Thyroid gland (tissue), 4 donors: ENCODE measurements at regions not wholly inside any gene's neighbourhood (a gene's known extent, or its start where the extent isn't known, plus 50 kb on each side); places are given as distances from the start of the nearest gene placed in this dataset.
"Not testable (repeated sequence)": the region's sequence is repeated elsewhere in the genome, so short reads cannot be mapped to it uniquely, and the experiment has no call there.

Source experiments
- DNase-seq, 2 donors: peaks; one replicate each; pipeline ENCODE4 v3.0.0-alpha.2; 2019
- H3K27ac ChIP-seq, 3 donors: fragments of 200-600 bp; sonication (generic); 1 replicate in 2 of 3; 2 replicates in 1 of 3; pipeline ENCODE4 v1.5.1; 2016 to 2019; ENCODE audit warnings: mild to moderate bottlenecking in 1 of 3, moderate library complexity in 1 of 3
- H3K27me3 ChIP-seq: fragments of 200-600 bp; sonication (generic); one replicate; pipeline ENCODE4 v1.5.1; 2019
- H3K36me3 ChIP-seq, 2 donors: fragments of 200-600 bp; sonication (generic); one replicate each; pipeline ENCODE4 v1.5.1; 2016 to 2019
- H3K4me1 ChIP-seq, 2 donors: fragments of 200-600 bp; sonication (generic); one replicate each; pipeline ENCODE4 v1.5.1; 2017 to 2019
- H3K4me3 ChIP-seq, 3 donors: fragments of 200-600 bp; sonication (generic); replicated peaks in 1 of 3; 1 replicate in 2 of 3; 2 replicates in 1 of 3; pipeline ENCODE4 v1.5.1; 2016; ENCODE audit warnings: mild to moderate bottlenecking in 1 of 3
- H3K9me3 ChIP-seq: fragments of 200-600 bp; sonication (generic); one replicate; pipeline ENCODE4 v1.5.1; 2017
- POLR2A ChIP-seq, 2 donors: fragments of 450-650 bp; IDR thresholded peaks; one replicate each; pipeline ENCODE4 v1.6.1; 2017; ENCODE audit warnings: antibody characterized with exemption in 2 of 2, mild to moderate bottlenecking in 2 of 2, moderate library complexity in 1 of 2
- WGBS, 2 donors: methylation state at CpG; one replicate each; pipeline ENCODE4 v1.1.5; 2017; 5-methylcytosine and 5-hydroxymethylcytosine counted together
- intact Hi-C: fragments of 100-400 bp; cut with DNase I; formaldehyde crosslinking; loops from one replicate; pipeline ENCODE4 v1.15.1; 2023
- TF ChIP-seq, protein P1 (sequence below), 6 experiments: fragments of 200-600 bp in 3 of 6; fragments of 450-650 bp in 3 of 6; sonication (generic) in 3 of 6; IDR thresholded peaks; one replicate each; pipeline ENCODE4 v1.5.1; 2016 to 2019; ENCODE audit warnings: antibody characterized with exemption in 6 of 6, mild to moderate bottlenecking in 2 of 6, inconsistent platforms in 1 of 6, moderate library complexity in 1 of 6

DNA sequence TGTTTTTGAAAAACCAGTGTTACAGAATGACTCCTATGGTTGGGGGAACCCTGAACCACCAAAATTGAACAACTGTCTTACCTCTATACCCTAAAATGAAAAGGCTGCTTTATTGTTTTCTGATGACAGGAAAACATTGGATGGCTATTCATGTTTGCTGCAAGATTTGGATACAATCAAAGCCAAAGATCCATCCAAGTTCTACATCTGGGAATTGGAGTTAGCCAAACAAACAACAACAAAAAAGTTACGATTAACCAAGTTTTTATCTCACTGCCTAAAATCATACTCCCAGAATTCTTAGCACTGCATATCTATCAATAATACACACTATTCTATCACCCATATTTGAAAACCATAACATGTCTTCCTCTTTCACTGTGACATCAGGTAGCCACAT is 349.7 kb upstream of the SLC7A11 start:
- Histone ChIP-seq H3K27ac (no peak overlapping the region), H3K36me3 (no peaks in the 10 kb centered on the region), H3K4me3 (no peak overlapping the region), H3K4me1 (no peaks in the 10 kb centered on the region), H3K9me3 (no peaks in the 10 kb centered on the region), H3K27me3 (no peaks in the 10 kb centered on the region)
- intact Hi-C loops, result no loop called here
- TF ChIP-seq, protein P1, sequence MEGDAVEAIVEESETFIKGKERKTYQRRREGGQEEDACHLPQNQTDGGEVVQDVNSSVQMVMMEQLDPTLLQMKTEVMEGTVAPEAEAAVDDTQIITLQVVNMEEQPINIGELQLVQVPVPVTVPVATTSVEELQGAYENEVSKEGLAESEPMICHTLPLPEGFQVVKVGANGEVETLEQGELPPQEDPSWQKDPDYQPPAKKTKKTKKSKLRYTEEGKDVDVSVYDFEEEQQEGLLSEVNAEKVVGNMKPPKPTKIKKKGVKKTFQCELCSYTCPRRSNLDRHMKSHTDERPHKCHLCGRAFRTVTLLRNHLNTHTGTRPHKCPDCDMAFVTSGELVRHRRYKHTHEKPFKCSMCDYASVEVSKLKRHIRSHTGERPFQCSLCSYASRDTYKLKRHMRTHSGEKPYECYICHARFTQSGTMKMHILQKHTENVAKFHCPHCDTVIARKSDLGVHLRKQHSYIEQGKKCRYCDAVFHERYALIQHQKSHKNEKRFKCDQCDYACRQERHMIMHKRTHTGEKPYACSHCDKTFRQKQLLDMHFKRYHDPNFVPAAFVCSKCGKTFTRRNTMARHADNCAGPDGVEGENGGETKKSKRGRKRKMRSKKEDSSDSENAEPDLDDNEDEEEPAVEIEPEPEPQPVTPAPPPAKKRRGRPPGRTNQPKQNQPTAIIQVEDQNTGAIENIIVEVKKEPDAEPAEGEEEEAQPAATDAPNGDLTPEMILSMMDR (IDR thresholded peaks at IDR 0.05), result no peak
- TF ChIP-seq POLR2A (IDR thresholded peaks at IDR 0.05), result no peak
- 41 to 42% methylated on average over 1 of the region's 1 CpG for WGBS, 2 donors
- DNase-seq, result no peak

GRCh38 chr4:138588501-138588900 is 346.4 kb upstream of the SLC7A11 start:
- H3K9me3 ChIP-seq, result no peaks in the 10 kb centered on the region
- intact Hi-C loops, result no loop called here
- H3K27me3 ChIP-seq, result no peaks in the 10 kb centered on the region
- no peak for DNase-seq
- H3K27ac ChIP-seq, result no peak overlapping the region
- TF ChIP-seq, protein P1 (IDR thresholded peaks at IDR 0.05), result no peak
- TF ChIP-seq POLR2A (IDR thresholded peaks at IDR 0.05), result no peak
- no peaks in the 10 kb centered on the region for H3K36me3 ChIP-seq
- no peaks in the 10 kb centered on the region for H3K4me1 ChIP-seq
- H3K4me3 ChIP-seq, result no peak overlapping the region

DNA sequence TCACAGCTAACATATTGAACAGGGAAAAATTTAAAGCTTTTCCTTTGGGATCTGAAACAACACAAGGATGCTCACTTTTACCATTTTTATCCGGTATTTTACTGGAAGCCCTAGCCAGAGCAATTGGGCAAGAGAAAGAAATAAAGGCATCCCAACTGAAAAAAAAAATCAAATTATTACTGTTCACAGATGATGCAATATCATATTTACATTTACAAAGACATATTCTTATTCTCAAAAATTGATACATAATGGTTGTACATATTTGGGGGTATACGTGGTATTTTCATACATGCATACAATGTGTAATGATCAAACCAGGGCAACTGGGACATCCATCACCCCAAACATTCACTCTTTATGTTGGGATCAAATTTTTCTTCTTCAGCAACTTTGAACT is 337.0 kb upstream of the SLC7A11 start:
- H3K4me1 ChIP-seq, result no peaks in the 10 kb centered on the region
- DNase-seq, result no peak
- TF ChIP-seq, protein P1 (IDR thresholded peaks at IDR 0.05), result no peak
- no peak overlapping the region for H3K4me3 ChIP-seq
- no peak overlapping the region for H3K27ac ChIP-seq
- intact Hi-C loops, result no loop called here
- no peaks in the 10 kb centered on the region for H3K9me3 ChIP-seq
- H3K36me3 ChIP-seq, result no peaks in the 10 kb centered on the region
- WGBS, 2 donors, result 95 to 96% methylated on average over 2 of the region's 2 CpGs
- H3K27me3 ChIP-seq, result no peaks in the 10 kb centered on the region

GRCh38 chr4:138577826-138578225 is 335.7 kb upstream of the SLC7A11 start:
- H3K27me3 ChIP-seq, H3K36me3 ChIP-seq, H3K4me1 ChIP-seq, DNase-seq, H3K4me3 ChIP-seq, H3K27ac ChIP-seq, intact Hi-C loops, H3K9me3 ChIP-seq: not testable (repeated sequence)
- WGBS, 2 donors, result 86 to 89% methylated on average over 3 of the region's 3 CpGs

- no peaks in the 10 kb centered on the region for H3K9me3 ChIP-seq
- no peak for DNase-seq
- TF ChIP-seq, protein P1 (IDR thresholded peaks at IDR 0.05), result no peak
- TF ChIP-seq POLR2A (IDR thresholded peaks at IDR 0.05), result no peak
- H3K4me3 ChIP-seq, result no peak overlapping the region
- no peak overlapping the region for H3K27ac ChIP-seq
- H3K4me1 ChIP-seq, result no peaks in the 10 kb centered on the region
- H3K27me3 ChIP-seq, result no peaks in the 10 kb centered on the region
- H3K36me3 ChIP-seq, result no peaks in the 10 kb centered on the region
- intact Hi-C loops, result no loop called here
Measured at GRCh38 chr4:138577145-138577544, 335.0 kb upstream of the SLC7A11 start.

- Histone ChIP-seq H3K27ac (no peak overlapping the region), H3K4me3 (no peak overlapping the region), H3K36me3 (no peaks in the 10 kb centered on the region), H3K4me1 (no peaks in the 10 kb centered on the region), H3K9me3 (no peaks in the 10 kb centered on the region), H3K27me3 (no peaks in the 10 kb centered on the region)
- no peak for TF ChIP-seq POLR2A (IDR thresholded peaks at IDR 0.05)
- TF ChIP-seq, protein P1 (IDR thresholded peaks at IDR 0.05), result peak in 1 of 6 experiments; percentile 13
- intact Hi-C loops, result no loop called here
- 51 to 52% methylated on average over 3 of the region's 3 CpGs for WGBS, 2 donors
- DNase-seq, result no peak
Measured at GRCh38 chr4:138576684-138577083, 334.5 kb upstream of the SLC7A11 start.
